ENCODE measurements at regions not wholly inside any gene's neighbourhood (a gene's known extent, or its start where the extent isn't known, plus 50 kb on each side); places are given as distances from the start of the nearest gene placed in this dataset.

DNA sequence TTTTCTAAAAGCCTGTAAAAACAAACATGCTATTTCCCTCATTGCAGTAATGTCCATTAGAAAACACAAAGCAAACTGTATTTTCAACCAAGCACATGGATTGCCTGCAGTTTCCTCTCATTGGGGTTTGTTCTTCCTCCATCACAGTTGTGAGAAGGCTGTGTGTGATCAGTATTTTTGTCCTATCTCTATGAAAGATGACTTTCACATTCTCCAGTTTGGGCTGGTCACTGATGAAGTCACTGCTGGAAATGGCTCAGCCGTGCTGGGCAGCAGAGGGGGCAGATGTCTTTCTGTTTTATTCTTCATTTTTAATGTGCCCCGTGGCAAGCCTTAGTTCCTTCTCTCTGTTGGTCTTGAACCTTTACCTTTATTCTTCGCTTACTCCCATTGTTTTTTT is 288.9 kb upstream of the MPDZ start:
- Histone ChIP-seq H2BK5ac (ENCODE audit: insufficient read length, low read length) (no peak overlapping the region), H4K91ac (ENCODE audit: insufficient read length, low read depth, low read length) (no peak overlapping the region), H3K4me2 (ENCODE audit: insufficient read depth, insufficient read length, low read length) (peak overlapping the region; percentile 90), H3K4me1 (ENCODE audit: insufficient read depth, low read length) (no peaks in the 10 kb centered on the region), H3K14ac (ENCODE audit: insufficient read depth, low read length) (0 out of 2 replicates have a peak overlapping the region, but pooled peaks have one; percentile 38), H3K79me2 (ENCODE audit: insufficient read depth, low read length) (no peaks in the 10 kb centered on the region), H3K4ac (ENCODE audit: low read depth, low read length) (no peak overlapping the region), H3K23me2 (ENCODE audit: insufficient read length, low read depth, low read length, poor library complexity, severe bottlenecking) (peaks cover 8% of the 10 kb centered on the region), H3K56ac (ENCODE audit: insufficient read length, low read depth, low read length) (no peak overlapping the region), H2BK12ac (ENCODE audit: insufficient read length, low read depth, low read length) (no peak overlapping the region), H3K18ac (ENCODE audit: insufficient read length, low read depth, low read length) (no peak overlapping the region), H4K5ac (ENCODE audit: insufficient read length, low read depth, low read length) (no peak overlapping the region), H2AK5ac (ENCODE audit: insufficient read length, low read length) (no peak overlapping the region), H3K27ac (ENCODE audit: insufficient read length, low read depth, low read length) (no peak overlapping the region), H3T11ph (ENCODE audit: low read length) (no peak overlapping the region), H2BK120ac (ENCODE audit: low read depth, low read length, poor library complexity, severe bottlenecking) (no peak overlapping the region), H3K9ac (ENCODE audit: extremely low read depth, insufficient read length, low read length) (peak overlapping the region; percentile 36), H3K27me3 (ENCODE audit: insufficient read depth, low read length) (no peaks in the 10 kb centered on the region), H2BK15ac (ENCODE audit: low read depth, low read length) (no peak overlapping the region), H4K20me1 (ENCODE audit: control insufficient read depth, insufficient read depth, insufficient read length) (no peaks in the 10 kb centered on the region), H3K23ac (ENCODE audit: insufficient read length, low read depth, low read length) (no peak overlapping the region), H2BK20ac (ENCODE audit: low read depth, low read length, poor library complexity, severe bottlenecking) (no peak overlapping the region), H3K79me1 (ENCODE audit: insufficient read depth, low read depth, low read length, poor library complexity, severe bottlenecking) (no peaks in the 10 kb centered on the region), H3K9me3 (ENCODE audit: control insufficient read depth, low read depth, low read length) (no peaks in the 10 kb centered on the region), H2AFZ (ENCODE audit: low read length) (peak overlapping the region; percentile 63), H4K8ac (replicated peaks; ENCODE audit: insufficient read length, low read depth, low read length) (no peak overlapping the region)
- Mint-ChIP-seq H3K27ac (peak overlapping the region in 2 of 3 experiments; percentile 65 to 69; a peak in 2 of 7 replicates), H3K36me3 (ENCODE audit: insufficient read depth in 1 of 3, low read depth in 3 of 3) (no peaks in the 10 kb centered on the region), H3K27me3 (ENCODE audit: low read depth) (peaks cover 9% of the 10 kb centered on the region; the same call in 1 of the 2 replicates), H3K4me3 (peak overlapping the region; percentile 69 to 87), H3K4me1 (peaks cover 11 to 18% of the 10 kb centered on the region in 2 experiments), H3K9me3 (no peaks in the 10 kb centered on the region)
- no CpG with 5 or more reads among the region's 3 CpGs for WGBS (ENCODE audit: extremely low coverage, insufficient read length, low lambda C conversion rate)
- no peak for DNase-seq
- TF ChIP-seq, protein P1, sequence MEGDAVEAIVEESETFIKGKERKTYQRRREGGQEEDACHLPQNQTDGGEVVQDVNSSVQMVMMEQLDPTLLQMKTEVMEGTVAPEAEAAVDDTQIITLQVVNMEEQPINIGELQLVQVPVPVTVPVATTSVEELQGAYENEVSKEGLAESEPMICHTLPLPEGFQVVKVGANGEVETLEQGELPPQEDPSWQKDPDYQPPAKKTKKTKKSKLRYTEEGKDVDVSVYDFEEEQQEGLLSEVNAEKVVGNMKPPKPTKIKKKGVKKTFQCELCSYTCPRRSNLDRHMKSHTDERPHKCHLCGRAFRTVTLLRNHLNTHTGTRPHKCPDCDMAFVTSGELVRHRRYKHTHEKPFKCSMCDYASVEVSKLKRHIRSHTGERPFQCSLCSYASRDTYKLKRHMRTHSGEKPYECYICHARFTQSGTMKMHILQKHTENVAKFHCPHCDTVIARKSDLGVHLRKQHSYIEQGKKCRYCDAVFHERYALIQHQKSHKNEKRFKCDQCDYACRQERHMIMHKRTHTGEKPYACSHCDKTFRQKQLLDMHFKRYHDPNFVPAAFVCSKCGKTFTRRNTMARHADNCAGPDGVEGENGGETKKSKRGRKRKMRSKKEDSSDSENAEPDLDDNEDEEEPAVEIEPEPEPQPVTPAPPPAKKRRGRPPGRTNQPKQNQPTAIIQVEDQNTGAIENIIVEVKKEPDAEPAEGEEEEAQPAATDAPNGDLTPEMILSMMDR (conservative IDR thresholded peaks at IDR 0.05) = no peak
